ENCODE measurements at regions not wholly inside any gene's neighbourhood (a gene's known extent, or its start where the extent isn't known, plus 50 kb on each side); places are given as distances from the start of the nearest gene placed in this dataset.

DNA sequence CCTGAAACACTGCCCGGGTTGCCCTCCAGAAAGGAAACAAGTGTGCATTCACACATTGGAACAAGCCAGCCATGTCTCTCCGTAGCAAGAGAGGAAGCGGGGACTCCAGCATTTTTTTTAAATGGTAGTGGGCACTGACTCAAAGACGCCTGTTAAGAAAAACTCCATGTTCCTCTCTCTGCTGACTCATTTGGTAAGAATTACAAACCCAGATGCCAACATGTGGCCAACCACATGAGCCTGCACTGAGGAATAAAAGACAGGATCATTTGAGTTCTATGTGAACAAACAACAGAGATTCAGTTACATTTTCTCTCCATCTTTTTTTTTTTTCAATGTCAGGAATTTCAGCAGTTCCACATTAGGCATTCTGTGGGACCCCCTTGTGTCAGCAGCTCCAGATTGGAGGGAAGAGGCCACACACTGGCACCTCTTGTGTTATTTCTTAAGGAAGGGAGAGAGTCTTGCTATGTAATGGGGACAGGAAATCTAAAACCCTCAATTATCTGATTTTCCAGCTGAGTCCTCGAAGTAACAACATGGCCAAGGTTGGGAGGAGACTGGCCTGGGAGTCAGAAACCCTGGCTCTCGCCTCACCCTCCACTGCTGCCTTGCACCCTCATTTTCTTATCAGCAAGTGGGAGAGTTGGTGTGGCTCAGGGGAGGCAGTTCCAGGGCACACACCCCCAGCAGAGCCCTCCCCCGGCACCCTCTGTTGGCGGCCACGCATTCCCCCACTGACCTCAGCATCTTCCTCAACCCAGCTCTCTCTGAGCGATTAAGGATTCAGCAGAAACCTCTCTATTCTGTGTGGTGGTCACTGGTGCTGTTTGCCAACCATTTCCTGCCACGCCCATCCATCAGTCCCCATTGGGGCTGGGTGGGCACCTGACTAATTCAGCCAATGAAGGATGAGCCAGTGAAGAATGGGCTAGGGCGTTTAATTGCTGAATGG, 173.0 kb downstream of the FOXL1 start:
- DNase-seq: no peak

GRCh38 chr16:86752582-86753175, 174.3 kb downstream of the FOXL1 start:
- DNase-seq: no peak

GRCh38 chr16:86753399-86753798, 175.1 kb downstream of the FOXL1 start:
- no peak for DNase-seq

- no peak for DNase-seq
Observed at GRCh38 chr16:86755571-86756006, 177.2 kb downstream of the FOXL1 start.

DNA sequence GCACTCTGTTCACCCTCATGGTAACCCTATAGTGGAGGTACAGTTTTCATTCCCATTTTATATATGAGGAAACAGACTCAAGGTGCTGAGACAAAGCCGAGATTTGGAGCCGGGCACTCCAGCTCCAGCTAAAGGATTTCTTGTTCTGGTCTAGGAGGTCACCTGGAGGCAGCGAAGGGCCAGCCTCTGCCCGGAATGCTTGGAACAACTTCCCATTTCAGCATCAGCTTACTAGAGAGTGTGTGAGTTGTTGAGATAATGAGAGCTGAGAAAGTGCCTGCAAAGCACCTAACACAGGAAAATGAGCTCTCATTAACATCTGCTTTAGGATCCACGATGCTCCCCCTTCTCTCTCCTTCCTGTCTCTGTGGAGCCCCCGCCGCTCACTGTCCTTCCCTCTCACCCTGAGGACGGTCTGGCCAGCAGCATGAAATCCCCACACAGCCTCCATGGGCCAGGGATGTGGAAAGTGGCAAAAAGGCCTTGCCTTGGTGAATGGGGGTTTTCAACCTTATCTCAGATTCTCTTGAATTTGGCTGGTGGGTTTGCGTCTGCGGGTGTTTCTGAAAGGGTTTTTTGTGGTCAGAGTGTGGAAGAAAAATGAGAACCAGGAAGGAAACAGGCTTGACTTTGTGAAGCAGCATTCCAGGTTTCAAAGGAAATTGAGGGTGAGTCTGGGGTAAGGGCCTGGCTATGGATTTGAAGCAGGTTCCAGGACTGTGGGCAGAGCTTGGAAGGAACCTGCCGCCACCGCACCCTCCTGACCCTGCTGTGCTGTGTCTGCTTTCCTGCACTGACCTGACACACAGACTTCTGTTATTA, 178.7 kb downstream of the FOXL1 start:
- no peak for DNase-seq

GRCh38 chr16:86757704-86758040, 179.3 kb downstream of the FOXL1 start:
- DNase-seq: no peak

GRCh38 chr16:86758932-86759331, 180.6 kb downstream of the FOXL1 start:
- DNase-seq: no peak

DNA sequence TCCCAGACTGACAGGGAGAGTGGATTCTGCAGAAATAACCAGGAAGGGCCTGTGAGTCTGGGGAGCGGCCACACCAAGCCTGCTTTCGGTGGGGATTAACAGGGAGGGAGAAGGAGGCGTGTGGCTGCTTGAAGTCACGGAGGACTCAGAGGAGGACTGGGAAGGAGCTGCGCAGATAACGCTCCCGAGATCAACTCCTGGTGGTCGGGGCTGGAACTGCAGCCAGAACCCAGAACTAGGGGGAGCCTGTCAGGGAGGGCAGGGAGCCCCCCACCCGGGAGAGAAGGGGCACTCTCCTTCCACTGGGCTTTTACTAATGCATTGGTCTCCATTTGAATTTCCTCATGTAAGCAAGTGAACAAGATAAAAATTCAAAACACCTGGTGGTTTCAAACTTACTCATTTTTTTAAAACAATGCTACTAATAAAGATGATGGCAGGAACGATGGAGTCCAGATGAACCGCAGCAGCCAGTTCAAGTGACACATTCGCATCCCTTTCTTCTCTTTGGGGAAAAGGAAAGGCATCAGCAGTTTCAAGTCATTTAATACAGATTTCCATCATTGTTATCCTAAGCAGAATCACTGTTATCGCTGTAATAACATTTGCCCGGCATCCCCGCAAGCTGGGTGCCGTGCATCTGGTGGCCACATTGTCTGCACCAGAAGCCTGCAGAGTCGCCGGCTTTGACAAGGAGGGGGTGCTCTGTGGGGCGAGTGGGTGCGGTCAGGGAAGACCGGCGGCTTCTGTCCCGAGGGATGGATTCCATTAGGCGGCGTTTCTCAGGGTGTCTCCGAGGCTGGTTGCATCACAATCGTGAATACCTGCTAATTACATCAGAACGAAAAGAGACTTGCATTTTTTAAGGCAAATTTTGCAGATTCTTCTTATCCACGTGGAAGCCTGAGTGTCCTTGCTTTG, 183.0 kb downstream of the FOXL1 start:
- DNase-seq: no peak

- no peak for DNase-seq
Observed at GRCh38 chr16:86762095-86762494, 183.7 kb downstream of the FOXL1 start.

DNA sequence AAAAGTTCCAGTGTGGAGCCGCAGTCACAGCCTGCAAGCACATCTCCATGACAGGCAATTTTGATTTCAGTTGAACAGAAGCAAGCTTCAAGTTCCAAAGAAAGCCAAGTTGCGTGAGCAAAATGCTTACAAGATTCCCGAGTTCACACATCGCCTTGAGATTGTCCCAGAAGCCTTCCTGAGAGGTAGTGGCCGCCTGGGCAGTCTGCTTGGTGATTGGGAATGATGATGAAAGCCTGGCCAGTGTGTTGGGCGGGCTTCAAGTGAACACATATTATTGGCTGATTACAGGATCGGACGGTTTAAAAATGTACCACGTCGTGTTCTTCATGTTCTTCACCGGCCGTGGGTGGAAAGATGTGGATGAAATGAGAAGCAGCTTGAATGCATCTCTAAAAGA, 185.5 kb downstream of the FOXL1 start:
- no peak for DNase-seq

GRCh38 chr16:86764551-86764950, 186.2 kb downstream of the FOXL1 start:
- DNase-seq: no peak

DNA sequence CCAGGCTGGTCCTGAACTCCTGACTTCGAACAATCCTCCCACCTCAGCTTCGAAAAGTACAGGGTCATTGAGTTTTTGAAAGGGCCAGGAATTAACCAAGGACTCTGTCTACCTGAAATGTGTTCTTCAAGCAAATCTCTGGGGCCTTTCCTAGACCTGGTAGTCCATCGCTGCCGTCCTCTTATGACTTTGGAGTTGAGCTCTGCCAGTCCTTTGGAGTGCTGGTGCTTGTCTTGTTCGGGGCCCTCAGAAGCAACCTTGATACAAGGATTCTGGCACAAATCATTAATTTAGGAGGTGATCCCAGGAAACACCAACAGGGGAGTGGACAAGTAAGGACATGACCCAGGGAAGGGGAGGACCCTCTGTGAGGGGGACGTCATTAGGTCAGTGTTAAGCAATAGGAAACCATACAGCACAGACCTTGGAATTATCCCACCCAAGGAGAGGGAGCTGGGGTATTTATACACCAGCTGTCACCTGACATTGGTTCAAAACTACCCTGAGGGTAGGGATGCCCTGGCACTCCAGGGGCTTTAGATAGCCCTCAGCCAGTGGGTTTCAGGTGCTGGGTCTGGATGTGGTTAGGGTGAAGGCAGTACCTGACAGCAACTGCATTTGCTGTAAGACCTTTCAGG, 187.2 kb downstream of the FOXL1 start:
- no peak for DNase-seq

DNA sequence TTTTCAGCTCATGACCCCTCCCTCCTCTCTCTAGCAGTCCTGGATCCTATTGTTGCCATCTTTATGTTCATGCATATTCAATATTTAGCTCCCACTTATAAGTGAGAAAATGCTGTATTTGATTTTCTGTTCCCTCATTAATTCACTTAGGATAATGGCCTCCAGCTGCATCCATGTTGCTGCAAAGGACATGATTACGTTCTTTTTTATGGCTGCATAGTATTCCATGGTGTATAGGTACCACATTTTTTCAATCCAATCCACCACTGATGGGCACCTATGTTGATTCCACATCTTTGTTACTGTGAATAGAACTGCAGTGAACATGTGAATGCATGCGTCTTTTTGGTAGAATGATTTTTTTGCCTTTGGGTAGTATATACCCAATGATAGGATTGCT, 188.4 kb downstream of the FOXL1 start:
- no peak for DNase-seq

GRCh38 chr16:86768228-86768791, 190.0 kb downstream of the FOXL1 start:
- DNase-seq: no peak

GRCh38 chr16:86768999-86769398, 190.7 kb downstream of the FOXL1 start:
- DNase-seq: no peak

DNA sequence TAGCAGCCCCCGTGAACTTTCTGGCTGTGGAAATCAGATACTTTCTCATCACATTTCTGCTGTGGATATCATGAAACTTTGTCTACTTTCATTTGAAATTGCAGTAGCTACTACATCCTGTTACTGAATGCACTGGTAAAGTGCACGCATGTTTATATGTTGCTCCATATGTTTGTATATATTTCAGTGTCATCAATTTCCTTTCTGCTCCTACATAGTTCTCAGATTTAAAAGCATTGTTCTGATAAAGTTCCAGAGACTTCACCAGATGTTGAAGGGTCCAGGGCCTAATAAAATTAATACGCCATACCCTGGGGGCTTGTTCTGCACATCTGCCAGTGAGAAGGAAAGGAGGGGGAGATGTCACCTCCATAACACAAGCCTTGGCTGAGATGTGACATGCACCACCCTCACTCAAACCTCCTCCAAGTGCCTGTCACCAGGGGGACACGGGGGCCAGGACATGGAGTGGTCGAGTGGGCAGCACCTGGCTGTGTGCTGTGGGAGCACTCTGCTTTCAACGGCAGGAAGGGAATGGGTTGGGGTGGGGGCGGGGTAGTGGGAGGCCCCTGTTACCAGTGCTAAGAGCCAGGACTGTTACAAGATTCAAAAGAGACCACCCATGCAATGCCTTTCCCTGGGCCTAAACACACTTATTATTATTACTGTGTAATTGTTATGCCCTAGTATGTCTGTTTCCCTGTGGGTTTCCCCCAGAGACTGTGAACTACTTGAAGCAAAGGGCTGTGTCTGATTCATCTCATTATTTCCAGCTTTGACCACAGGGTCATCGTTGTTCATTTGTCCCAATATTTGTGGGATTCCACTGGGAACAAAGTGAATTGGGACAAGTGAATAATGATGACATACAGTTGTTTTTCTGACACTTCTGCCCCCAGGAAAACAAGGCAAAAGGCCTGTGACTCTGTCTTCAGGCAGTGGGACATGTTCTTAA, 193.4 kb downstream of the FOXL1 start:
- DNase-seq: no peak

GRCh38 chr16:86772671-86773353, 194.5 kb downstream of the FOXL1 start:
- DNase-seq: no peak

DNA sequence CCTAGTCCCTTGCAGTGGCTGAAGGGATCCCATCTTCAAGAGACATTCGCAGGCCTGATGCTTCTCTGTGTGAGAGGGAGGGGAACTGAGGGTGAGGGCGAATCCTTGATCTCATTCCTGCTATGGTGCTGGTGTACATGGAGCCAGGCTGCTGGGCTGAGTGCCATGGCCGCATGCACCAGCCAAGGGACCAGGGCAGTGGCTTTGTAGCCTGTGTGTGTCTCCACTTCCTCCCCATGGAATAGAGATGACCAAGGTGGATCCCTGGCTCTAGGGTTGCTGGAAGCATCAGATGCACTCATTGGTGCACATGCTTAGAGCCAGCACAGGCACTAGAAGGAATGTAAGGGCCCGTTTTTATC, 195.0 kb downstream of the FOXL1 start:
- no peak for DNase-seq

DNA sequence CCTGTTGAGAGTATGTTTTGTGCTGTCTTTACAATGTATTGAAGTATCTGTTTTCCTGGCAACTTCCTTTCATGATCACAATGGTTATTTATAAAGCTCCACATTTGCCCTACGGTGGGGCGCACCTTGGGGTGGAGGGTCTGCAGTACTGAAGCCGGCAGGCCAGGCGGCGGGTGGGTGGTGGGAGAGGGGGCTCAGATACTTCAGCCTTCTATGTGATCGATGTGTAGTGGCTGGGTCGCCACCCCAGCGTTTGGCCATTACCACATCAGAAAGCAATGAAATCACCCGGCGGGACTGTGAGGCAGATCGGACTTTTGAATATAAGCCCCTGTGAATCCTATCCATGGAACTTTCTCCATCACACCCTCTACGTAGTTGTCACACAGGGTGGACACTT, 196.6 kb downstream of the FOXL1 start:
- DNase-seq: no peak

DNA sequence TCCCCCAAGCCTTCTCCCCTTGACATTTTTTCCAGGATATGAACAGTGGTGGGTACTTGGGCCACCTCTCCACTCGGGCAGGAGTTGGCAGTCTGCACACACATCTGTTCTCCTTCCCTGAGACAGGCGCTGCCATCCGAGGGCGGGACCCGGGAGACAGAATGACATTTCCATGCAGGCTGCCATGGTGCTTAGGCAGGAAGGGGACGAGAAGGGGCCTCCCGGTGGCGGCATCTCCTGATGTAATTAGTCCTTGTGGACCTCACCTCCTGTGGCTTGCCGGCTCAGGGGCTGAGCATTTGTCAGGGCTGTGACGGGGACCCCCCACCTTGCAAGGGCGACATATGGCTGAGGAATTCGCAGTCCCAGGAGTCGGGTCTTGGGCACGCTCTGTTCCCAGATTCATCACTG, 197.2 kb downstream of the FOXL1 start:
- DNase-seq: no peak
